ENCODE measurements at regions not wholly inside any gene's neighbourhood (a gene's known extent, or its start where the extent isn't known, plus 50 kb on each side); places are given as distances from the start of the nearest gene placed in this dataset.

DNA sequence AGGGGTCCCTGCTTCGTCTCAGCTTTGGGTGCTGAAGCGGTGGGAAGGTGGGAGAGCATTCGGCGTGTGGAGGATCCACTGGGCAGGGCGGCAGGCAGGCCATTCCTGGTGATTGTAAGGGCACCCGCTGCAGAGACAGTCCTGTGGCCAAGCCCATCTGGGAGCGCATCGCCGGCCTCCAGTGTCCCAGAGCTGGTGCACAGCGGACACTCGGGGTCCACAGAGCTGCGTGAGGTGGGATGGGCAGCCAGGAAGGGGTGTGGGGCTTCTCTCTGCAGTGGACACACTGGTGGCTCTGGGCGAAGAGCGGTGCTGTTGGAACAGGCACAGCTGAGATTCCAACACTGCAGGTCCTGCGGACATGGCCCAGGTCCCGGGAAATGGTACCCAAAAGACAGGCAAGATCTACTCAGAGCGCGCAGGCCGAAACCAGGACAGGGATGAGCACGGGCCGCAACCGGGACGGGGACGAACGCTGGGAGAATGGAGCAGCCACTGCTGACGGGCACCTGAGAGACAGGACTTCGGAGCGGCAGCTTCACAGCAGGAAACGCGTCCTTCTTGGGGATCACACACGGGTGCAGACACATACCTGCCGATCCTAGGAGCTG, 188.2 kb downstream of the ERMARD start:
- no peaks in the 10 kb centered on the region for H3K9me3 ChIP-seq
- DNase-seq (no peak), ATAC-seq (no peak)
- intact Hi-C loops (cut with DNase I) = no loop called here
- peaks cover 10% of the 10 kb centered on the region for H3K27me3 ChIP-seq
- TF ChIP-seq, protein P1, sequence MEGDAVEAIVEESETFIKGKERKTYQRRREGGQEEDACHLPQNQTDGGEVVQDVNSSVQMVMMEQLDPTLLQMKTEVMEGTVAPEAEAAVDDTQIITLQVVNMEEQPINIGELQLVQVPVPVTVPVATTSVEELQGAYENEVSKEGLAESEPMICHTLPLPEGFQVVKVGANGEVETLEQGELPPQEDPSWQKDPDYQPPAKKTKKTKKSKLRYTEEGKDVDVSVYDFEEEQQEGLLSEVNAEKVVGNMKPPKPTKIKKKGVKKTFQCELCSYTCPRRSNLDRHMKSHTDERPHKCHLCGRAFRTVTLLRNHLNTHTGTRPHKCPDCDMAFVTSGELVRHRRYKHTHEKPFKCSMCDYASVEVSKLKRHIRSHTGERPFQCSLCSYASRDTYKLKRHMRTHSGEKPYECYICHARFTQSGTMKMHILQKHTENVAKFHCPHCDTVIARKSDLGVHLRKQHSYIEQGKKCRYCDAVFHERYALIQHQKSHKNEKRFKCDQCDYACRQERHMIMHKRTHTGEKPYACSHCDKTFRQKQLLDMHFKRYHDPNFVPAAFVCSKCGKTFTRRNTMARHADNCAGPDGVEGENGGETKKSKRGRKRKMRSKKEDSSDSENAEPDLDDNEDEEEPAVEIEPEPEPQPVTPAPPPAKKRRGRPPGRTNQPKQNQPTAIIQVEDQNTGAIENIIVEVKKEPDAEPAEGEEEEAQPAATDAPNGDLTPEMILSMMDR (IDR thresholded peaks at IDR 0.05) = no peak
- H3K27ac ChIP-seq = no peak overlapping the region
- H3K4me3 ChIP-seq = no peak overlapping the region
- no peaks in the 10 kb centered on the region for H3K36me3 ChIP-seq
- H3K4me1 ChIP-seq = peaks cover 3% of the 10 kb centered on the region

GRCh38 chr6:169938731-169939130, 187.3 kb downstream of the ERMARD start:
- H3K4me3 ChIP-seq = no peak overlapping the region
- H3K27ac ChIP-seq = no peak overlapping the region
- H3K27me3 ChIP-seq = peaks cover 9% of the 10 kb centered on the region
- intact Hi-C loops (cut with DNase I) = no loop called here
- ATAC-seq (no peak), DNase-seq (no peak)
- peaks cover 4% of the 10 kb centered on the region for H3K4me1 ChIP-seq
- no peaks in the 10 kb centered on the region for H3K36me3 ChIP-seq
- no peaks in the 10 kb centered on the region for H3K9me3 ChIP-seq
- TF ChIP-seq, protein P1 (IDR thresholded peaks at IDR 0.05) = no peak

GRCh38 chr6:169938262-169938701, 186.9 kb downstream of the ERMARD start:
- Histone ChIP-seq H3K4me1 (peaks cover 5% of the 10 kb centered on the region), H3K36me3 (no peaks in the 10 kb centered on the region), H3K27me3 (peaks cover 6% of the 10 kb centered on the region), H3K27ac (no peak overlapping the region), H3K9me3 (no peaks in the 10 kb centered on the region), H3K4me3 (no peak overlapping the region)
- intact Hi-C loops (cut with DNase I) = no loop called here
- ATAC-seq (no peak), DNase-seq (no peak)
- TF ChIP-seq, protein P1 (IDR thresholded peaks at IDR 0.05) = no peak

- ATAC-seq (no peak), DNase-seq (no peak)
- Histone ChIP-seq H3K4me1 (peaks cover 5% of the 10 kb centered on the region), H3K9me3 (no peaks in the 10 kb centered on the region), H3K4me3 (no peak overlapping the region), H3K27me3 (peaks cover 6% of the 10 kb centered on the region), H3K36me3 (no peaks in the 10 kb centered on the region), H3K27ac (no peak overlapping the region)
- intact Hi-C loops (cut with DNase I) = no loop called here
- TF ChIP-seq, protein P1 (IDR thresholded peaks at IDR 0.05) = no peak
Observed at GRCh38 chr6:169937389-169938261, 186.2 kb downstream of the ERMARD start.

DNA sequence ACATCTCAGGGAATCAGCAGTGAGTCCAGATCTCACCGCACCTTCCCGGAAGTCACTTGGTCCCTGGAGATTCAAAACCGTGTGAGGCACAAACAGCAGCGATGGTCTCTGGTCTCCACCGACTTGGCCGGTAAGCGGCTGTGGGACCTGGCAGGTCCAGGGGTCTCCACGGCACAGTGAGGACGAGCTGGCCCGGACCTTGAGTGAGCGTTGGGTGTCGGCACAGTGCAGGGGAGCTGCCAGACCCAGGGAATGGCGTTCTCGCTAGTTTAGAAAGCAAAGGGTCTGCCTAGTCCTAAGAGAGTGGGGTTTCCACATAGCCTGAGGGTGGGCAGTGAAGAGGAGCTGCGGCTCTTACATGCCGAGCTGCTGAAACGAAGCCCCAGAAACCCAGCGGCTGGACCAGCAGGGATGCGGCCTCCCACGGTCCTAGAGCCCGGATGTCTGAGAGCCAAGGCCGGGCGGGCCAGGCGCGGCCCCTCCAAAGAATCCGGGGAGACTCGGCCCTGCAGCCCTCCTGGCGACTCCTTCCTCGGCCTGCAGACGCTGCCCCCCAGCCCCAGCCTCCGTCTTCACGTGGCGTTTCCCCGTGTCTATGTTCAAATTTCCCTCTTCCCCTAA, 185.0 kb downstream of the ERMARD start:
- no peaks in the 10 kb centered on the region for H3K36me3 ChIP-seq
- H3K9me3 ChIP-seq = no peaks in the 10 kb centered on the region
- no peak overlapping the region for H3K27ac ChIP-seq
- no peak for ATAC-seq
- peaks cover 6% of the 10 kb centered on the region for H3K27me3 ChIP-seq
- H3K4me1 ChIP-seq = peaks cover 5% of the 10 kb centered on the region
- intact Hi-C loops (cut with DNase I) = no loop called here
- DNase-seq = no peak
- H3K4me3 ChIP-seq = no peak overlapping the region
- TF ChIP-seq, protein P1 (IDR thresholded peaks at IDR 0.05) = no peak

All from upper lobe of right lung (tissue), 1 donor.